GM12874 (cell line): ENCODE measurements at regions not wholly inside any gene's neighbourhood (a gene's known extent, or its start where the extent isn't known, plus 50 kb on each side); places are given as distances from the start of the nearest gene placed in this dataset.

Experiments used
- TF ChIP-seq, protein P1 (sequence below): IDR thresholded peaks from 2 replicates; pipeline ENCODE4 v1.5.1; 2011; ENCODE audit warnings: low read depth, mild to moderate bottlenecking, control low read depth, low read length, moderate library complexity; ENCODE audit not compliant: insufficient read depth

- TF ChIP-seq, protein P1, sequence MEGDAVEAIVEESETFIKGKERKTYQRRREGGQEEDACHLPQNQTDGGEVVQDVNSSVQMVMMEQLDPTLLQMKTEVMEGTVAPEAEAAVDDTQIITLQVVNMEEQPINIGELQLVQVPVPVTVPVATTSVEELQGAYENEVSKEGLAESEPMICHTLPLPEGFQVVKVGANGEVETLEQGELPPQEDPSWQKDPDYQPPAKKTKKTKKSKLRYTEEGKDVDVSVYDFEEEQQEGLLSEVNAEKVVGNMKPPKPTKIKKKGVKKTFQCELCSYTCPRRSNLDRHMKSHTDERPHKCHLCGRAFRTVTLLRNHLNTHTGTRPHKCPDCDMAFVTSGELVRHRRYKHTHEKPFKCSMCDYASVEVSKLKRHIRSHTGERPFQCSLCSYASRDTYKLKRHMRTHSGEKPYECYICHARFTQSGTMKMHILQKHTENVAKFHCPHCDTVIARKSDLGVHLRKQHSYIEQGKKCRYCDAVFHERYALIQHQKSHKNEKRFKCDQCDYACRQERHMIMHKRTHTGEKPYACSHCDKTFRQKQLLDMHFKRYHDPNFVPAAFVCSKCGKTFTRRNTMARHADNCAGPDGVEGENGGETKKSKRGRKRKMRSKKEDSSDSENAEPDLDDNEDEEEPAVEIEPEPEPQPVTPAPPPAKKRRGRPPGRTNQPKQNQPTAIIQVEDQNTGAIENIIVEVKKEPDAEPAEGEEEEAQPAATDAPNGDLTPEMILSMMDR = no peak
Measured at GRCh38 chr5:167993771-167994170, 297.7 kb upstream of the WWC1 start.

DNA sequence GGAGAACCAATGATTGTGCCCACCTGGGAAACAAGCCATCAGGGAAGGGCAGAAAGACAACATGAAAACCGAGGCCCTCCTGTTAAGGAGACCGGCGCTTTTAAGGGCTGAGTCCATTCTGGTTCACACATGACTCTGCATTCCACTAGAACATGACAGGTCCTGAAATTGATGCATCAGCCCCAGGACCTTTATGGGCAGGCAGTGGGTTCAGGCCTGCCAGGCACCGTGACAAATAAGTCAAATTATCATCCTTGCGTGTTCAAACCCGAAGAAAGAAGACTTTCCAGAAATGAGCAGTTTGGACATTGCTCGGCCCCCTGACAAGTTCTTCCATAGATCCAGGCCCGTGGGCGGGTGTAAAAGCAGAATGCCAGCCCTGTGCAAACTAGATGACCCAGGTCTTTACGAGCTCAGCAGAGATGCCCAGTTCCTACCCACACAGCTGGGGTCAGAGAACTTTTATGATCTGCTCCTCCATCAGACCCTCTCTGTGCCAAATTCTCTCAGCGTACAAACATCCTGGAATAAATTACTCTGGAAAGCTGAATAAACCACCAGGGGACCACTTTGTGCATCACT lies 295.5 kb upstream of the WWC1 start:
- TF ChIP-seq, protein P1 = no peak

- TF ChIP-seq, protein P1 = no peak
Measured at GRCh38 chr5:167998148-167998767, 293.2 kb upstream of the WWC1 start.

GRCh38 chr5:167999182-167999581 lies 292.3 kb upstream of the WWC1 start:
- TF ChIP-seq, protein P1 = no peak

DNA sequence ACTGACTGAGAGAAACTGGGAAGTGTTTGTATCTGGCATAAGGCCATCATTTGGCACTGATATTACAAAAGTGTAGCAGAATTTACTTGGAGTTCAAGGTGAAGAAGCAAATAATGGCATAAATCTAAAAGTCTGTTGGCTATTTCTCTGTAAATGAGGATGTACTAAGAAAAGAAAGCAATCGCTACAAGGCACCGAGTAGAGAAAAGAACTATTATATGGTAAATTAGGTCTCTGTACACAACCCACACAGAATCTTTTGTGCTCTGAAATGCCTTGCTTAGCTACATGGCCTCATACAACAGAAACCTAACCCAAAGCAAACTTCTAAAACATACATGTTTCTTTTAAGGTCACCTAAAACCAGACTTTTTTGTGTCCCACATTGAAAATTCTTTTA lies 290.1 kb upstream of the WWC1 start:
- TF ChIP-seq, protein P1 = no peak

GRCh38 chr5:168002116-168002515 lies 289.3 kb upstream of the WWC1 start:
- TF ChIP-seq, protein P1 = no peak

DNA sequence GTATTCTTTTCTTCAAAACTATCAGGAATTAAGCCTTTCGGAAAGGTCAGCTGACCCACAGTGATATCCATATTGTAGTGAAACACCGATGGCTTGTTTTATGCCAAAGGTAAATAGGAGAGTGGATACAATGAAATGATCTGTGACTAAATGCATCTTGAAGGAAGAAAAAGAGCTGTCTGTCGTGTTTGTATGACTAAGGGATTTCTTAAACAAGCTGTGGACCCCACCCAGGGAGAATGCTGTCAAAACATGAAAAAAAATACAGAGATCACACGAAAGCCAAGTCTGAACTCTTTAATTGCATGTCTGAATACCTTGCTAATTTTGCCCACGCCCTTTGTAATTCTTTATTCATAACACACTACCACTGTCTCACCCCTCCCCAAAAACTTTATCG lies 286.4 kb upstream of the WWC1 start:
- TF ChIP-seq, protein P1 = no peak
